HEK293 (cell line): ENCODE measurements at regions not wholly inside any gene's neighbourhood (a gene's known extent, or its start where the extent isn't known, plus 50 kb on each side); places are given as distances from the start of the nearest gene placed in this dataset.
A peak's percentile ranks its signal among the peaks of the same experiment; 100 is the strongest.

Experiments used
- CTCF ChIA-PET: fragments of 350-600 bp; formaldehyde crosslinking; extraction: SDS; loops from one replicate; lab custom pipeline; 2021; ENCODE audit warnings: antibody characterized with exemption; lab: Yijun Ruan, JAX
- POLR2A ChIA-PET: fragments of 300-600 bp; formaldehyde crosslinking; extraction: SDS; loops from one replicate; lab custom pipeline; 2020; ENCODE audit warnings: antibody characterized with exemption, inconsistent platforms; lab: Yijun Ruan, JAX
- H3K27ac ChIP-seq: fragments of 200-500 bp; sonication (Bioruptor generic); 2 replicates; pipeline ENCODE4 v1.5.1; 2014; ENCODE audit warnings: low read depth, low read length, control low read depth, inconsistent platforms; ENCODE audit errors: extremely low read depth
- H3K36me3 ChIP-seq, 2 experiments: fragments of 200-500 bp in 1 of 2; sonication (Bioruptor generic) in 1 of 2; 1 replicate in 1 of 2; 2 replicates in 1 of 2; pipeline ENCODE4 v1.5.1; 2014 to 2017; ENCODE audit warnings: inconsistent platforms in 2 of 2, low read length in 2 of 2; ENCODE audit not compliant: control insufficient read depth in 2 of 2, insufficient read depth in 1 of 2
- H3K4me1 ChIP-seq: fragments of 200-500 bp; sonication (Bioruptor generic); 2 replicates; pipeline ENCODE4 v1.5.1; 2014; ENCODE audit warnings: mild to moderate bottlenecking, low read length, inconsistent platforms; ENCODE audit not compliant: control insufficient read depth, insufficient read depth
- H3K4me3 ChIP-seq: 2 replicates; pipeline ENCODE4 v1.5.1; 2011; ENCODE audit warnings: low read depth, mild to moderate bottlenecking, control low read depth, low read length, moderate library complexity
- H3K9me3 ChIP-seq: fragments of 200-500 bp; sonication (Bioruptor generic); 2 replicates; pipeline ENCODE4 v1.5.1; 2014; ENCODE audit warnings: low read depth, low read length, inconsistent platforms; ENCODE audit not compliant: control insufficient read depth, insufficient read depth
- FEZF1 ChIP-seq: fragments of 450-650 bp; formaldehyde crosslinking; IDR thresholded peaks from 2 replicates; pipeline ENCODE4 v1.5.1; 2016; ENCODE audit warnings: missing biosample characterization, missing genetic modification characterization
- HOXC10 ChIP-seq: sonication (generic); formaldehyde crosslinking; IDR thresholded peaks from 2 replicates; pipeline ENCODE4 v1.8.1; 2023; ENCODE audit warnings: mild to moderate bottlenecking, missing genetic modification reagents
- SCRT1 ChIP-seq: fragments of 450-650 bp; formaldehyde crosslinking; IDR thresholded peaks from 2 replicates; pipeline ENCODE4 v1.5.1; 2016; ENCODE audit warnings: missing biosample characterization, missing genetic modification characterization, borderline replicate concordance
- SETDB1 ChIP-seq: IDR thresholded peaks from one replicate; pipeline ENCODE4 v1.6.1; 2017; ENCODE audit warnings: mild to moderate bottlenecking, low read length, moderate library complexity, mixed read lengths; ENCODE audit not compliant: insufficient read length
- ZFP3 ChIP-seq: fragments of 450-650 bp; formaldehyde crosslinking; IDR thresholded peaks from 2 replicates; pipeline ENCODE4 v1.5.1; 2016; ENCODE audit warnings: low read depth, missing biosample characterization, missing genetic modification characterization
- ZIC2 ChIP-seq: fragments of 450-650 bp; formaldehyde crosslinking; IDR thresholded peaks from 2 replicates; pipeline ENCODE4 v1.5.1; 2016; ENCODE audit warnings: missing biosample characterization, missing genetic modification characterization
- ZNF132 ChIP-seq: fragments of 450-650 bp; formaldehyde crosslinking; IDR thresholded peaks from 2 replicates; pipeline ENCODE4 v1.5.1; 2017; ENCODE audit warnings: missing biosample characterization, missing genetic modification characterization, borderline replicate concordance
- ZNF140 ChIP-seq: fragments of 450-650 bp; formaldehyde crosslinking; IDR thresholded peaks from 2 replicates; pipeline ENCODE4 v1.5.1; 2016; ENCODE audit warnings: missing biosample characterization, missing genetic modification characterization
- ZNF16 ChIP-seq: fragments of 450-650 bp; formaldehyde crosslinking; IDR thresholded peaks from 2 replicates; pipeline ENCODE4 v1.5.1; 2016; ENCODE audit warnings: low read depth, missing biosample characterization, missing genetic modification characterization
- ZNF169 ChIP-seq: fragments of 450-650 bp; formaldehyde crosslinking; IDR thresholded peaks from 2 replicates; pipeline ENCODE4 v1.5.1; 2016; ENCODE audit warnings: missing biosample characterization, missing genetic modification characterization
- ZNF48 ChIP-seq: fragments of 450-650 bp; formaldehyde crosslinking; IDR thresholded peaks from 2 replicates; pipeline ENCODE4 v1.5.1; 2016; ENCODE audit warnings: missing biosample characterization, missing genetic modification characterization
- ZNF654 ChIP-seq: fragments of 450-650 bp; formaldehyde crosslinking; IDR thresholded peaks from 2 replicates; pipeline ENCODE4 v1.5.1; 2016; ENCODE audit warnings: low read depth, missing biosample characterization, missing genetic modification characterization
- ZNF670 ChIP-seq: fragments of 450-650 bp; formaldehyde crosslinking; IDR thresholded peaks from 2 replicates; pipeline ENCODE4 v1.5.1; 2016; ENCODE audit warnings: missing biosample characterization, missing genetic modification characterization, low read depth
- ZNF792 ChIP-seq: fragments of 450-650 bp; formaldehyde crosslinking; IDR thresholded peaks from 2 replicates; pipeline ENCODE4 v1.5.1; 2016; ENCODE audit warnings: missing biosample characterization, missing genetic modification characterization
- TF ChIP-seq, protein P1 (sequence below): fragments of 450-650 bp; formaldehyde crosslinking; IDR thresholded peaks from 2 replicates; pipeline ENCODE4 v1.5.1; 2017; ENCODE audit warnings: missing biosample characterization, mild to moderate bottlenecking, missing genetic modification characterization, moderate library complexity
- TF ChIP-seq, protein P2 (sequence below): fragments of 450-650 bp; formaldehyde crosslinking; IDR thresholded peaks from 2 replicates; pipeline ENCODE4 v1.5.1; 2016; ENCODE audit warnings: missing biosample characterization, missing genetic modification characterization
- TF ChIP-seq, protein P3 (sequence below): fragments of 450-650 bp; formaldehyde crosslinking; IDR thresholded peaks from 2 replicates; pipeline ENCODE4 v1.5.1; 2017; ENCODE audit warnings: missing biosample characterization, missing genetic modification characterization

- TF ChIP-seq ZNF16 (tag by site-specific recombination) = no peak
- TF ChIP-seq ZNF670 = no peak
- no peak for TF ChIP-seq FEZF1 (tag by site-specific recombination)
- TF ChIP-seq SCRT1 (tag by site-specific recombination) = no peak
- no peak for TF ChIP-seq ZNF48 (tag by site-specific recombination)
- TF ChIP-seq, protein P1, sequence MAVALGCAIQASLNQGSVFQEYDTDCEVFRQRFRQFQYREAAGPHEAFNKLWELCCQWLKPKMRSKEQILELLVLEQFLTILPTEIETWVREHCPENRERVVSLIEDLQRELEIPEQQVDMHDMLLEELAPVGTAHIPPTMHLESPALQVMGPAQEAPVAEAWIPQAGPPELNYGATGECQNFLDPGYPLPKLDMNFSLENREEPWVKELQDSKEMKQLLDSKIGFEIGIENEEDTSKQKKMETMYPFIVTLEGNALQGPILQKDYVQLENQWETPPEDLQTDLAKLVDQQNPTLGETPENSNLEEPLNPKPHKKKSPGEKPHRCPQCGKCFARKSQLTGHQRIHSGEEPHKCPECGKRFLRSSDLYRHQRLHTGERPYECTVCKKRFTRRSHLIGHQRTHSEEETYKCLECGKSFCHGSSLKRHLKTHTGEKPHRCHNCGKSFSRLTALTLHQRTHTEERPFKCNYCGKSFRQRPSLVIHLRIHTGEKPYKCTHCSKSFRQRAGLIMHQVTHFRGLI = no peak
- TF ChIP-seq ZFP3 (tag by site-specific recombination) = no peak
- TF ChIP-seq ZNF140 (tag by site-specific recombination) = no peak
- TF ChIP-seq ZIC2 (tag by site-specific recombination) = no peak
- TF ChIP-seq, protein P2, sequence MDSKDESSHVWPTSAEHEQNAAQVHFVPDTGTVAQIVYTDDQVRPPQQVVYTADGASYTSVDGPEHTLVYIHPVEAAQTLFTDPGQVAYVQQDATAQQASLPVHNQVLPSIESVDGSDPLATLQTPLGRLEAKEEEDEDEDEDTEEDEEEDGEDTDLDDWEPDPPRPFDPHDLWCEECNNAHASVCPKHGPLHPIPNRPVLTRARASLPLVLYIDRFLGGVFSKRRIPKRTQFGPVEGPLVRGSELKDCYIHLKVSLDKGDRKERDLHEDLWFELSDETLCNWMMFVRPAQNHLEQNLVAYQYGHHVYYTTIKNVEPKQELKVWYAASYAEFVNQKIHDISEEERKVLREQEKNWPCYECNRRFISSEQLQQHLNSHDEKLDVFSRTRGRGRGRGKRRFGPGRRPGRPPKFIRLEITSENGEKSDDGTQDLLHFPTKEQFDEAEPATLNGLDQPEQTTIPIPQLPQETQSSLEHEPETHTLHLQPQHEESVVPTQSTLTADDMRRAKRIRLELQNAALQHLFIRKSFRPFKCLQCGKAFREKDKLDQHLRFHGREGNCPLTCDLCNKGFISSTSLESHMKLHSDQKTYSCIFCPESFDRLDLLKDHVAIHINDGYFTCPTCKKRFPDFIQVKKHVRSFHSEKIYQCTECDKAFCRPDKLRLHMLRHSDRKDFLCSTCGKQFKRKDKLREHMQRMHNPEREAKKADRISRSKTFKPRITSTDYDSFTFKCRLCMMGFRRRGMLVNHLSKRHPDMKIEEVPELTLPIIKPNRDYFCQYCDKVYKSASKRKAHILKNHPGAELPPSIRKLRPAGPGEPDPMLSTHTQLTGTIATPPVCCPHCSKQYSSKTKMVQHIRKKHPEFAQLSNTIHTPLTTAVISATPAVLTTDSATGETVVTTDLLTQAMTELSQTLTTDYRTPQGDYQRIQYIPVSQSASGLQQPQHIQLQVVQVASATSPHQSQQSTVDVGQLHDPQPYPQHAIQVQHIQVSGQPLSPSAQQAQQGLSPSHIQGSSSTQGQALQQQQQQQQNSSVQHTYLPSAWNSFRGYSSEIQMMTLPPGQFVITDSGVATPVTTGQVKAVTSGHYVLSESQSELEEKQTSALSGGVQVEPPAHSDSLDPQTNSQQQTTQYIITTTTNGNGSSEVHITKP (tag by site-specific recombination) = no peak
Measured at GRCh38 chrX:92230628-92231027, 451.5 kb downstream of the PCDH11X start (continued).

DNA sequence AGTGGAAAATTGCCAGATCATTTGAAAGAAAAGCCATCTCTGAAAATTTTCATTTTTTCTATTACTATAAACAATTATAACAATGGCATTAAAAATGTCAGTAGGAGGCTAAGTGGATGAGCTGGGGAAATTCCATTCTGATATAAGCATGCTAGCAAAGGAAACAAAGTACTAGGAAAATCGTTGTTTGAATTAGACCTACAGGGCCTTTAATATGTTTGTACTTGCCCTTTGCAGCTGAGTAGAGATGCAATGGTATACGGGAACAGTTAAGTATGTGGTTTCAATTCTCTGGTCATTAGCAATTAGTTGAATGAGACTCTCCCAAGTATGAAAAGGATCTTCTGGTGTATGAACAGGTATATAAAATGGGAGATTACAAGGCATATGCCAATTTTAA is 452.2 kb downstream of the PCDH11X start:
- ChIA-PET POLR2A (no interaction called here), CTCF (interaction anchor here (0.8 kb wide), 1 partner anchor 1307 kb away, joined by 3 read pairs; no protein-coding TSS in a partner anchor)
- no peak for TF ChIP-seq SETDB1
- TF ChIP-seq HOXC10 (CRISPR knock-in tag) = no peak
- TF ChIP-seq, protein P3, sequence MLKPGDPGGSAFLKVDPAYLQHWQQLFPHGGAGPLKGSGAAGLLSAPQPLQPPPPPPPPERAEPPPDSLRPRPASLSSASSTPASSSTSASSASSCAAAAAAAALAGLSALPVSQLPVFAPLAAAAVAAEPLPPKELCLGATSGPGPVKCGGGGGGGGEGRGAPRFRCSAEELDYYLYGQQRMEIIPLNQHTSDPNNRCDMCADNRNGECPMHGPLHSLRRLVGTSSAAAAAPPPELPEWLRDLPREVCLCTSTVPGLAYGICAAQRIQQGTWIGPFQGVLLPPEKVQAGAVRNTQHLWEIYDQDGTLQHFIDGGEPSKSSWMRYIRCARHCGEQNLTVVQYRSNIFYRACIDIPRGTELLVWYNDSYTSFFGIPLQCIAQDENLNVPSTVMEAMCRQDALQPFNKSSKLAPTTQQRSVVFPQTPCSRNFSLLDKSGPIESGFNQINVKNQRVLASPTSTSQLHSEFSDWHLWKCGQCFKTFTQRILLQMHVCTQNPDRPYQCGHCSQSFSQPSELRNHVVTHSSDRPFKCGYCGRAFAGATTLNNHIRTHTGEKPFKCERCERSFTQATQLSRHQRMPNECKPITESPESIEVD (tag by site-specific recombination) = no peak
- TF ChIP-seq ZNF792 (tag by site-specific recombination) = no peak
- no peak overlapping the region for H3K4me3 ChIP-seq
- no peaks in the 10 kb centered on the region for H3K4me1 ChIP-seq
- no peaks in the 10 kb centered on the region for H3K9me3 ChIP-seq
- H3K36me3 ChIP-seq = no peaks in the 10 kb centered on the region
- no peak overlapping the region for H3K27ac ChIP-seq

DNA sequence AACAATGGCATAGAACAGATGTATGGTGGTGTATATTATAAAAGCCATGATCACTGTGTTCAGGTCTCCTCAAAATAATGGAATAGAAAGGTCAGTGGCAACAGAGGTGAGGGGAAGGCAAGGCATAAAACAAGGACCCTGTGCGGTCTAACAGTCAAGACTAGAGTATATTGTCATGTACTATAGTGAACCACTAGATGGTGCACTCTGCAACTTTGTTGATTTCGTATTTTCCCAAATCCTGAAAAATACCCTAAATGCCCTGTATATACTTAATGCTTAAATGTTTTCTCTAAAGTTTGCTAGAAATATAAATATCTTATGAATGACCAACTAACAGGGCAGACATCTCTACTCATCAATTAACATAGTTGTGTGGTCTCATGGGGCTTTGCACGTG is 453.0 kb downstream of the PCDH11X start:
- CTCF ChIA-PET = interaction anchor here (0.7 kb wide), 3 partner anchors 21 to 1306 kb away, joined by 3 to 4 read pairs (median 3); no protein-coding TSS in a partner anchor
- POLR2A ChIA-PET = no interaction called here
- Histone ChIP-seq H3K4me3 (no peak overlapping the region), H3K4me1 (no peaks in the 10 kb centered on the region), H3K27ac (no peak overlapping the region), H3K9me3 (peaks cover under 1% of the 10 kb centered on the region; the same call in 1 of the 2 replicates), H3K36me3 (no peaks in the 10 kb centered on the region)
- TF ChIP-seq ZNF654 (tag by site-specific recombination) (peak; percentile 38), ZNF132 (tag by site-specific recombination) (no peak), ZNF169 (tag by site-specific recombination) (no peak)
